Hematopoietic multipotent progenitor cell (in vitro differentiated cells): ENCODE measurements at regions not wholly inside any gene's neighbourhood (a gene's known extent, or its start where the extent isn't known, plus 50 kb on each side); places are given as distances from the start of the nearest gene placed in this dataset.
"Not testable (repeated sequence)": the region's sequence is repeated elsewhere in the genome, so short reads cannot be mapped to it uniquely, and the experiment has no call there.

Experiments
- DNase-seq, 3 donors: peaks; one replicate each; pipeline ENCODE4 v3.0.0-alpha.2; 2011 to 2015; ENCODE audit warnings: low read depth in 2 of 3, low spot score in 2 of 3

DNA sequence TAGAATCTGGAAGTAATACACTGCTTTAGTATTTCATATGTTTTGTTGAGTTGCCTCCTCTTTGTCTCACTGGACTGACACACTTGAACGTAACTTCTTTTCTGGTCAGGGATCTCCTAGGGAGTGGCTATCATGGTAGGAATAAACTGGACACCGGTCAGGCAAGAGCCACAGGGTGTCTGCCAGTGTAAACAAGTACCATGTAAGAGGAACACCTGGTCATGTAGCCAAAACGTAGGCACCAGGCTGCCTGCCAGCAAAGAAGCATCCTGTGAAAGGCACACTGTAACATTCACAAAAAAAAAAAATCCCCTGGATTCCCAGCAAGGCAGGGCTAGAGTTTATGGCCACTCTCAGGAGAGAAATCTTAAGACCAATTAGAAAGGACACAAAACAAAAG, 372.8 kb upstream of the RND3 start:
- DNase-seq: no peak

DNA sequence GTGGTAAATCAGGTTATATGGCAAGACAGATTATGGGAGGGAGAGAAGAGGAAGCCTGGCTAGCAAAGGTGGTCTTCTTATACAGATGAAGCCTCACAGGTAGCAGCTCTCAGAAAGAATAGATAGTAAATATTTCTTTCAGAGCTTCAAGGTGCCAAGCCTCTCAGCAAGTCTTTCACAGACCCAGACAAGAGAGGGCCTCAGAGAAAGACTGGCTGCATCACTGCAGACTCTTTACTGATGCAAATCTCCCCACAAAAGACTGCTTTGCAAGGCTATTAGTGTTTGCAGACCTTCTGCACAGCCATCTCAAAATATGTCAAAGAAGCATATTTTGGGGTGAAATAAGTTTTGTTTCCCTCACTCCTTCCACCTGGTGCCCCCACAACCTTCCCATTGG, 372.4 kb upstream of the RND3 start:
- DNase-seq: no peak

DNA sequence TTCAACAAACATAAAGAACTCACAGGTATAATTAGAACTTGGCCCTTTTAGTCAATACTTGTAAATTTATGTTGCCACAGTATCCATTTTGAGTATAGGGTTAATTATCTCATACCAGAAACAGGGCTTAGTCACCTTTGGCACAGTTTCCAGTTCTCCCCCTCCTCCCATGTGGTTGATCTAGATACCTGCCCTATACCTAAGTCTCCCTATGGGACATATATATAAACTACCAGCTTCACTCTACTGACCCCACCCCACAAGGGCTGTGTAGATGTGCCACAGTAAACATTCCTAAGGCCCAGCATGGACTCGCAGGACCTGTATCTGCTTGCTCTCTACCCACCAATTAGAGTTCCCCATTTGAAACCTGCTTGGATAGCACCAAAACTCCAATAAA, 371.7 kb upstream of the RND3 start:
- DNase-seq: no peak

DNA sequence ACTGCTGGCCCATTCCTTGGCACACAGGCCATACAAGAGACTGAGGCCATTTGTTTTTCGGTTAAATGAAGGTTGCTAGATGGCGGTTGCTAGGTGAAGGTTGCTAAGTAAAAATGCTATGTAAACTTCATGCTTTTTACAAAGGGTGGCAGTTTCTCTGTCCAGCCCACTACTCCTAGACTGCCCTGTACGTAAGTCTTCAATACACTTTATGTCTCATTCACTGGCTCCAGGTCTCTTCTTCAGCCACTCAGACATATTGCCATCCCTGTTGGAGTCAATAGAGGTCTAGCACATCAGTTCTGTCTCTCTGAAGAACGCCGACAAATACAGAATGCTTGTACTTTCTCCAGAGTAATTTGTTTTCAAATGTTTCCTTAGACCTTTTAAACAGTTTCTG, 370.9 kb upstream of the RND3 start:
- no peak for DNase-seq

DNA sequence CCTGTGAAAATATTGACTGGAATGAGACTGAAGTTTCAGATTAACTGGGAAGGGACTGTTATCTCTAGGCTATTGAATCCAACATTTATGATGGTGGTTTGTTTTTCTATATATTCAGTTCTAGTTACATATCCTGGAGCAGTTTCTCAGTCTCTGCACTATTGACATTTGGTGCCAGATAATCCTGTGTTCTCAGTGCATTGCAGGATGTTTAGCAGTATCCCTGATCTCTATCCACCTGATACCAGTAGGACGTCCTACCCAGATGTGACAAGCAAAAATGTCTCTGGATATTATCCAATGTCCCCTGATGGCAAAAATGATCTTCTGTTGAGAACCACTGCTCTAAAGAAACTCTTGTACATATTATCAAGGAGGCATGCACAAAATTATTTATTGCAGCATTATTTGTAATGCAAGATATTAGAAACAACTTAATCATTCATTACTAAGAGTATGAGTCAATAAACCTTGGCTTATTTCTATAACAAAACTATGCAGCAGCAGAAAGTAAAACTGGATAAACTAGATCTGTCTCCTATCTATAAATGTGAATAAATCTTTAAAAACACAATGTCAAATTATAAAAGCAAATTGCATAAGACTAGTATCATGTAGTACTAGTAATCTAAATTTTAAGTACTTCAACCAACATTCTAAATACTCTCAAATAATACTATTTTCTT, 369.3 kb upstream of the RND3 start:
- no peak for DNase-seq

DNA sequence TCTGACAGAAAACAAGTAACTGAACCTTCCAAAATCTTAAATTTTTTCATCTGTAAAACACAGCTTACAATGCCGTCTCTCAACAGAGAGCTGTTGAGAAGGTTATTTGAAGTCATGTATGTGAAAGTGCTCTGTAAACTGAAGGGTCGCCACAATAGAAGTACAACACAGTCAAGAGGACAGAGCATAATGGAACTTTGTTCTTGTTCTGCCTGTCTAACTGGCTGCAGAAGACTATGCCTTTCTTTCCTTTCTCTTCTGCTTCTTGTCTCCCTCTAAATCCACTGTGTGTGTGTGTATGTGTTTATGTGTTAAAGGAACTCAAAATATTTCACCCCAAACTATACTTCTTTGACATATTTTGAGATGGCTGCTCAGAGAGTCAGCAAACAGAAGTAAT, 365.8 kb upstream of the RND3 start:
- no peak for DNase-seq

DNA sequence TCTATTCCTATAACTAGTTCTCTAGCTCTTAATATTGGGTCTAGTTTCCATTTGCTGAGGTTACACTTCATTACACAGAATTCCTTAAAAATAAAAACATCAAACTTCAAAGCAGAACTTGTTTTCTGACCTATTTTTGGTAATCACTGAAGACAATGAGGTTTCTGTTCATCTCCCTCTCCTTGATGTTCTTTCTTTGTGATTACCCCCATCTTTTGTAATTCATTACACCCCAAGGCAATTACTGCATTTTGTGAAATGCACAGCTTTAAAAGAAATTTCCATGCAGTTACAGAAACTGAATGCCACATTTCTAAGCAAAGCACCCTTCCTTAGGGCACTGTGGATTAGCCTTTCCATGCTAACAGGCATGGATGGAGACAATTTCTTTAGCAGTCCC, 363.2 kb upstream of the RND3 start:
- no peak for DNase-seq

DNA sequence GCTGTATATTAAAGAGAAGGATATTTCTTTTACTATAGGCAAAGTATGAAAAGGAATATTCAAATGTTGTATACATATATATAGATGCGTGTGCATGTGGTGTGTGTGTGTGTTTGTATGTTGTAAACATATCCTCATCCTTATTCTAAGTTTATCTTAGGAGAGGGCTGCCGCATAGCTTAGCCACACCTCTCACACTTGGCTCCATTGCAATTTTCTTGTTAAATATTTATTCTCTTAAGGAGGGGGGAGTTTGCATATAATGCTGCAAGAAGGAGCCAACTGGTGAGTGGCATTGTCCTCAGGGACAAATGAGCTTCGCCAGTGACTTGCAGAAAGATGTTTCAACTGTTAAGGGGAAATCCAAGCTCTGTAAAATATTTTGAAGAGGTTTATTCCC, 360.1 kb upstream of the RND3 start:
- no peak for DNase-seq

DNA sequence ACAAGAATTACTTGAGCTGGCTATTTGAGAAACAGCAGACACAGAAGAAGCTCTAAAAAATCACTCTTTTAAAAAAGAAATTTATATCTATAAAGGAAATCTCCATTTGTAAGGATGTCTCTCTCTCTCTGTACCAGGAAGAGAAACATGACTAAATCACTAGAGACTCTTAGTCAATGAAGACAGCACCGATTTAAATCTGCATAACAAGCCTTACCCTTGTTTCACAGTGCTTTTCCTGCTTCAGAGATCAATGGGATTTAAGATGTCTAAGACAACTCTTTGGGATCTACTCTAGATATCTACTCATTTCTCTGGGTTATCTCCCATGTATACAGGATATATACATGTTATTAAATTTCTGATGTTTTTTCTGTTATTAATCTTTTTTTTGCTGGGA, 359.2 kb upstream of the RND3 start:
- no peak for DNase-seq

DNA sequence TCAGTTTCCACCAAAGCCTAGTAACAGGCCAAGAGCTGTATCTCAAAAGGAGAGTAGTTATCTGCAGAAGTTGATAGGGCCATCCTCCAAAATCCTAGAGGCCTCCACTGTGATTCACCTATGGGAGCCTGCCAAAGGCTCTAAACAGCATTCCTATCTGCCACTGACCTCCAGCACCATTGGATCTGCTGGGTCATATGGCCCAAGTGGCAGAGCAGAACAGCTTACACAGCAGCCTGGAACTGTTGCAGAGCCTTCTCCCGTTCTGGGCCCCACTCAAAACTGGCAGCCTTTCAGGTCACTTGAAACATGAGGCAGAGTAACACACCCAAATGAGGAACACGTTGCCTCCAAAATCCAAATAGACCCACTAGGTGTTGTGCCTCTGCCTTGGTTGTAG, 345.2 kb upstream of the RND3 start:
- no peak for DNase-seq

DNA sequence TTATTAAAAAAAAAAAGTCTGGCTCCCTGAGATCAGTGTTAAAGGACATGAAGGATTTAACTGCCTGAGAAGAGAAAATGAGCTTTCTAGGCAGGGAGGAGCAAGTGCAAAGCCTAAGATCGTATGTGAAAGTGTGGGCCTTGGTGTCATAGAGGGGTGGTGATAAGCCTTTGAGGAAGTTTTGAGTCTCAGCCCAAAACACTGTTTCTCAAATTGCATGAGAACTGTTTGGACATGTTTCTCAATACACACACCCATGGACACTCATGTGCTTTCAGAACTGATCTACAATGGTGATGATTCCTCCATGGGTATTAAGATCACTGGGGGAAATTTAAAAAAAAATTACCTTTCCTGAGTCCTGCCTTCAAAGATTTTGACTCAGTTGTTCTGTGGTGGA, 336.7 kb upstream of the RND3 start:
- no peak for DNase-seq

DNA sequence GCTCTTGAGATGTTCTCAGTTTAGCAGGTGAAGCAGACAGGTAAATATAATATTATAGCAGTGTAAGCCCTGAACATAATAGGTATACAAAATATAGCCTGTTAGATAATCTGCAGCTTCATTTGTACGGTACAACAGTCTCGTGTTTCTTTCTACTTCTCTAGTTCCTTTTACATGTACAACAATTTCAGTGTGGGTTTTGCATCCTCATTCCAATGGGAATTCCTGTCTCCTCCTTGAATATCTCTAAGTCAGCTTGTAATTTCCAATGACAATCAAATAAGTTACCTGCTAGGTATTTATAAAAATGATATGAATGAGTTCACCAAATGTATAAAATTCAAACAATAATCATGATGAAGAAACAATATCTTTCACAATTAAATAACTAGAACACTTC, 330.0 kb upstream of the RND3 start:
- DNase-seq: no peak

DNA sequence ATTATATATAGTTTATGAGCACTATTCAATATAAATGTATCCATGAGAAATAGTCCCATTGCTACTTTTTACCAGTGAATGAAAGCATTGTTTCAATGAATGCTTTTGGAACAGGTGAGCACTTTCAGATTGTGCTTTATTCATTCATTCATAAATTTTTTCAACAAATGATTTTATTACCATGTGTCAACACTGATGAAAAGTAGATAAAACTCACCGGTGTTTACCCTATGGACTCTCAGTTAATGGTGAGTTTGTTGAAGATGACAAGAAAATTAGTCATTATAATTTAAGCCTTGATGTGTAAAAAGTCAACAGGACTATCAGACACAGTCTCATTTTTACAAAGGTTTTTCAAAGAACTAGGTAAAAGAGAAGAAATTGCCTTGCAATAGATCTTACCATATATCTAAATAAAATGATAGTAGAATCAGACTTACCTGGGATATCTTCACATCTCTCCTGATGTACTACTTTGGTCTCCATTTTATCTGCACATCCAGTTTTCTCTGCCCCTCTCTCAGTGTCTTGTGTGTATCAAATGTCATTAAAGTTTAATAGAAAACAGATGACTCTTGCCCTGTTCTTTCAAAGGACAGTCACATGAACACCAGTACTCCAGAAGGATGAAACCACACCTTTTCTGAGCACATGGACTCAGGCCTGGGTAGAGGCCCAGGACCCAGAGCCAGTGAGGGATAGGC, 325.3 kb upstream of the RND3 start:
- DNase-seq: no peak

DNA sequence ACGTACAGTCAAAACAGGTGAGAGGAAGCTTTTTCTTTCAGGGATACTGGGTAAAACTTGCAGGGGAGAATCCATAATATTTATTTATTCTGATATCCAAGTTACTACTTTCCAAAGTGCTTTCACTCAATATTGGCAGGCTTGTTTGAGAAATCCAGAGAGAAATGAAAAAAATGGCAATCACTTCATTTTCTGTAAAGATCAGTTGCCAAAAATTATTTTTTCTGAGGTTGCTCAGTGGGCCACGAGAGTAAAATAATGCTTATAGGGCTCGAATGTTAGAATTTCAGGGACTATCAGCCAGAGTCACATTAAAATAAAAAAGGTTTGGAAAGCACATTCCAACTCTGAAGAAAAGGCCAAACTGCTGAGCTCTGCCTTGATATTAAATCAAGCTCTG, 324.6 kb upstream of the RND3 start:
- no peak for DNase-seq

DNA sequence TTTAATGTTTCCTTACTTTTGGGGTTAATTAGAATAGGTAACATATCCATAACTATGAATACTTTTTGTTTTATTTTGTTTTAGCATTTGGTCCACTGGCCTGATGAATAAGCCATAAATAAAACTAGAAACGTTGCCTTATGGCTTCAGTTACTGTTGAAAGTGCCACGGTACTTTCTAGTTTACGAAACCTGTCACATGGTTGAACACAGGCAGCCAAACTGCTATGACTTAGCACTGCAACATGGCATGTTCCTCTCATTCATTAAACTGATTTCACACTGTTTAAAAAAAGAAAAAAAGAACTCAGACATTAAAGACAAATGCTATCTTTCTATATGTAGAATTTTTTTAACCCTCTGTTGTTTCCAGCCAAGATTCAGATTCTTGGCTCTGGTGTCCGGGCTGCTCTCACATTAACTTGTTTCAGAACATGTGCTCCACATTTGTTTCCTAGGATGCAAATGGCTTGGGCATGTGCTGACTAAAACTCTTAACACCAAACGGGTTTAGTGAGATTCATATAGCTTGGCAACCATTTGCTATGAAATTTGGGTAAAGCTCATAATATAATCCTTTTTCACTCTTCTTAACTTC, 323.9 kb upstream of the RND3 start:
- DNase-seq: peak in 1 of 3 donors; percentile 20

DNA sequence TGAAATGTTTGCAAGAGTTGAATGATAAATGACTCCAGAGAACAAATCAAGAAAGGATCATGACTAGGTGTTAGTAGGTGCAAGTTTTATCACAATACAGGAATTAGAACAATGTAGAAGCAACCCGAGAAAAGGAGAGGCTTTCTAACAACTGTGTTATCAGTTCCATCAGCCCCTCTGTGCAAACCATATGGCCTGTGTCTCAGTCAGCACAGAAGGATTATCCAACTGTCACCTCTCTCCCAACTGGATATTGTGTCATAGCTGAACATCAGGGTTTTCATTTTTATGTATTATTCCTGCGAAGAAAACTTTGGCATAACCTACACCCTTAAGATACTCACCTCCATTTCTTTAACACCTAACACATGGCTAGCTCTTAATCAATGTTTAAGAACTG, 321.6 kb upstream of the RND3 start:
- no peak for DNase-seq

DNA sequence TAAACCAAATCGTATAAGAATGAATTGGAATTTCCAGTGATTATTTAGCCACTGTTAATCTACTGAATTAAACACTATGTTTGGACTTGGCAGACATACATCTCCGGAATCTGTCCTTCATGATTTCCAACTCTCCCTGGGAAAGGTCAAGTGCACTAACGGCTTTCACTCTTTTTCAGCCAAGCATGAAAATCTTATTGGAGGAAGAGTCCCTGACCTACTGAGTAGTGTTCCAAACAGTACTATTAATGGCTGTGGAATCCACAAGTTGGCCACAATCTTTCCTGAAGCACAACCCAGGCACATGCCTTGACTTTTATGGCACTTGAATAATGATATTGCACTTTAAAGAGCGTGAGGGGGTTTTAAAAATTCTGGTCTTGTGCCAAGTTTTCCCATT, 318.9 kb upstream of the RND3 start:
- DNase-seq: no peak

DNA sequence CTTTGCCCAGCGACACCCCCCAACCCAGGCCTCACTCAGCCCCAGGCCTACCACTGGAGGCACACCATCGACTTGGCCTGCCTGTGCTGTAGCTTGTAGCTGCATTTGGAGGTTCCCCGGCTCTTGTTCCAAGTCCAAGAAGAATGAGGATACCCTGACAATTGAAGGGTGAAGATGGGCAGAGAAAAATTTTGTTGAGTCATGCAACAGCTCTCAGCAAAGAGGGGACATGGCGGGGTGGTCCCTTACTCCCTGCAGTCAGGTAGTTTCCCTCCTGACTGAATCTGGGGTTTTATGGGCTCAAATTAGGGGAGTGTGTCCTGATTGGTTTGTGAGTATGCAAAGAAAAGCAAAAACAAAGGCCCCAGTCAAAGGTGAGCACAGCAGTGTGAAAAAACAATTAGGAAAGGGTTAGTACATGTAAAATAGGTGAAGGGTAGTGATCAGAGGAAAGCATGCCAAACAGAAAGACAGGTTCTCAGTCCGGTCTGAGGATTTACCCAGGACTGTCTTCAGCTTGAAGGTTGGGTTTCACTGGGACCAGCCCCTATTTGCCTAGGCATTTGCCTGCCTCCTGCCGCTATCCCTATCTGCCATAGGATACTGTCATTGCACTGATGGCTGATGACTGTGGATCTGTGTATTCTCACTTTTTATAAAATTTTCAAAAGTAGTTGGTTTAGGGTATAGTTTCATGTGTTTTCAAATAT, 316.4 kb upstream of the RND3 start:
- no peak for DNase-seq

DNA sequence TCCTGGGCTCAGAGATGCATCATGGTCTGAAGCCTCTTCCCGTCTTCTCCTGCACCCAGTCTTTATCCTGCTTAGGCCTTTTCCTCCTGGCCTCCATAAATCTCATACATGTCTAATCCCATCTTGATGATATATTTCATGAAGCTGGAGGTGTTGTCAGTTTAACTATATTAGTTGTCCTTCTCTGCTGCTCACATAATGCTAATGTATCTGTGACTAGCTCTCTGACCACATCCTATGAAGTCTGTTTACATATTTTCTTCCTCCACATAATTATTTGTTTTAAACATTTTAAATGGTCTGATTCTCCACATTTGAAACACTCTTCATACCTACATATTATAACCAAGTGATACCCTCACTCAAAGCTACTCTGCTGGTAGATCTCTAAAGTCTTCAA, 315.2 kb upstream of the RND3 start:
- no peak for DNase-seq

DNA sequence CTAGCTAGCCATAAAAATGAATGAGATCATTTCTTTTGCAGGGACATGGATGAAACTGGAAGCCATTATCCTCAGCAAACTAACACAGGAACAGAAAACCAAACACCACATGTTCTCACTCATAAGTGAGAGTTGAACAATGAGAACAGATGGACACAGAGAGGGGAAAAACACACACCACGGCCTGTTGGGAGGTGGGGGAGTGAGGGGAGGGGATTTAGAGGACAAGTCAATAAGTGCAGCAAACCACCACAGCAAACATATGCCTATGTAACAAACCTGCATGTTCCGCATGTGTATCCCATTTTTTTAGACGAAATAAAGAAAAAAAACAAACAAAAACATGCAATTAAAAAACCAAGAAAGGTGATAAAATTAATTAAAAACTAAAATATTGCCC, 308.8 kb upstream of the RND3 start:
- not testable (repeated sequence) for DNase-seq

DNA sequence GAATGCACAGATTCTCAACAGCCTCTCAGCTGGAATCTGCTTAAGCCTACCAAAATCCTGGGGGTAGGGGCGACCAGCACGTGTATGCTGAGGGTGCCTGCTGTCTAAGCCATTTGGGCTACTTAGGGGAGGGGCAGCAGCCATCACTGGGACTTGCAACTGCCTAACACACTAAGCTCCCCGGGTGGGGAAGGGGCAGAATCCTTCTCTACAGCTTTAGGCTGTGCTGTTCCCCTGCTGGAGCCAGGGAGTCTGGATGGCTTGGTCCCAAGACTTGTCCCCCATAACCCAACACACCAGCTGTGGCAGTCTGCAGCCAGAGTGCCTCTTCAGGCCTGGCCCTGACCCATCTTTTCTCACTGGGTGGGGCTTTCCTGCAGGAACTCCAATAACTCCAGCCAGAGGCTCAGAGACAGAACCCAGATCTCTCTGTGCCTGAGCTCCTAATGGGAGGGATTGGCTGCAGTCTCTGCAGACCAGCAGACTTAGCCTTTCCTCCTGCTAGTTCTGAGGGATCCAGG, 305.4 kb upstream of the RND3 start:
- DNase-seq: no peak

DNA sequence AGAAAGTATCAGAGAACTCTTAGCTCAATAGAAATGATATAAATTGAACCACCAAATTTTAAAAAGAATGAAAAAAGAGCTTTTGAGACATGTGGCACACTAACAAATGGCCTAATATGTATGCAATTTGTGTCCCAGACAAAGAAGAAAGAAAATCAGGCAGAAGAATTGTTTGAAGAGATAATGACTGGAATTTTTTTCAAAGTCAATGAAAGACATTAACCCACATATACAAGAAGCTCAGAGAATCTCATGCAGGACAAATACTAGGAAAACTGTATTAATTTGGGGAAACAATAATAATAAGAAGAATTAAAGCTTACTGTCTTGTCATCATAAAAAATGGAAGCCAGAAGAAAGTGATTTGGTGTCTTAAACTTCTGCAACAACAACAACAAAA, 304.1 kb upstream of the RND3 start:
- DNase-seq: no peak
